NCI-H82 treated with DMSO at 0.1 percent for 48 hours (cell line): ENCODE measurements at regions not wholly inside any gene's neighbourhood (a gene's known extent, or its start where the extent isn't known, plus 50 kb on each side); places are given as distances from the start of the nearest gene placed in this dataset.
A peak's percentile ranks its signal among the peaks of the same experiment; 100 is the strongest.

Experiments used
- DNase-seq: peaks from one replicate; lab custom pipeline; 2025; ENCODE audit not compliant: unreplicated experiment; lab: John Stamatoyannopoulos, UW

- DNase-seq: no peak
Measured at GRCh38 chr20:58092353-58092752, 136.1 kb downstream of the ANKRD60 start.

- no peak for DNase-seq
Measured at GRCh38 chr20:58091810-58092209, 136.6 kb downstream of the ANKRD60 start.

- DNase-seq: no peak
Measured at GRCh38 chr20:58090161-58090560, 138.3 kb downstream of the ANKRD60 start.

GRCh38 chr20:58088625-58089024, 139.8 kb downstream of the ANKRD60 start:
- no peak for DNase-seq

- DNase-seq: no peak
Measured at GRCh38 chr20:58088105-58088504, 140.3 kb downstream of the ANKRD60 start.

DNA sequence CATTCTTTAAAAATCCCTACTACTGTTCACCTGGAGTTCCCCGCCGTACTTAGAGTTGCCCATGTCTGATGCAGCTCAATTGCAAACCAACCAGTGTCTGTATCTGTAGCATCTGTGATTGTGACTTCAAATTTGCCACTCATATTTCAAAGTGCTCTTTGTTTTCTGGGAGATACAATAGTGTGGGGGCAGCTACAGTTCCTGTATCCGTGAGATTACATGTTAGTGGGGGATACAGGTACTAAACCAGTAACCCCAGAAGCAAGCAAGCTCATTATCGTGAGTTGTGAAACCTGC, 140.9 kb downstream of the ANKRD60 start:
- no peak for DNase-seq

DNA sequence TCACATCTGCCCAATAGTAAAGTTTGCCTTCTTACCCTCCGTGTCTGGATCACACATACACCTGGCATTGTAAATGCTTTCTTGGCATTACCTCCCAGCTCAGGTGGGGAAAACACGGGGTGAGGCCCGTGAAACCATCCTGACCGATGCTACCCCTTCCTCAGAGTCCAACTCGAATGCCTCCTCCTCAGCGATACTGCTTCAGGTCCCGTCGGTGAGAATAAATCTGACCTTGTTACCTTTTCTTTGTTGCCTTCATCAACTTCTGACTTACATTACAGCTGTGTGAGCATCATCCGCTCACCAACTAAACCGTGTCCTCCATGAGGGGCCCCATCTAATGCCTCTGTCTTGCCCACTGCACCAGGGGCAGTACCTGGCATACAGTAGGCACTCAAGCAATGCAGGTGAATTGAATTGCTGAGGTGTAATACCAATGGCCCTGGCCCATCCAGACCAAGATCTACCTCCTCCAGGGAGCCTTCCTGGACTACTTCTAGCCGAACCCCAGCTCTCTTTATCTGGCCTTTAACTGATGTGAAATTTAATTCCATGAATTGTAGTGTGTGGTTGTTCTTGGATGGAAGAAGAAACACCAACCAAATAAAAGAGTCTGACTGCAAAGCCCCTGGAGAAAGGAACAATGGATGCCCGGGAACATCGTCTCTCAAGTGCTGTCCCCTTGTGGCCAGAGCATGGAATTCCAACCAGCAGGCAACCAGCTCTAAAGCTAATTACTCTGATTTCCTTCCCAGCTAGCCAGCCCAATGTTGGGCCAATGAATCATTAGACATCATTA, 141.5 kb downstream of the ANKRD60 start:
- peak; percentile 57 for DNase-seq

DNA sequence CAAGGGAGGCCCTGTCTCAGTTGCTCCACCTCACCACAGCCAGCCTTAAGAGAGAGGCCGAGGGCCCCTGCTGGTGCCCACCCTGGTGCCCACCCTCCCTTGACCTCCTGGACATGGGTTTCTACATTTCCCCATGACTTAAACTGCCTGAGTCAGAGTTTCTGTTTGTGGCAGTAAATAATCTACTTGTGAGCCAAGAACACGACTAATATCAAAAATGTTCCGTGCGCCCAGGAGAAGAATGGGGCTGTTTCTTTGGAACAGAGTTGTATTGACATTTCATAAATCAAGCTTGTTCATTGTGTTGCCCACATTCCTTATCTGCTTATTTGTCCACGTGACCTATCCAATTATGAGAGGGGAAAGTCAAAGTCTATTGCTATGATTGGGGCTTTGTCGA, 143.5 kb downstream of the ANKRD60 start:
- no peak for DNase-seq

GRCh38 chr20:58084566-58084965, 143.9 kb downstream of the ANKRD60 start:
- DNase-seq: no peak

DNA sequence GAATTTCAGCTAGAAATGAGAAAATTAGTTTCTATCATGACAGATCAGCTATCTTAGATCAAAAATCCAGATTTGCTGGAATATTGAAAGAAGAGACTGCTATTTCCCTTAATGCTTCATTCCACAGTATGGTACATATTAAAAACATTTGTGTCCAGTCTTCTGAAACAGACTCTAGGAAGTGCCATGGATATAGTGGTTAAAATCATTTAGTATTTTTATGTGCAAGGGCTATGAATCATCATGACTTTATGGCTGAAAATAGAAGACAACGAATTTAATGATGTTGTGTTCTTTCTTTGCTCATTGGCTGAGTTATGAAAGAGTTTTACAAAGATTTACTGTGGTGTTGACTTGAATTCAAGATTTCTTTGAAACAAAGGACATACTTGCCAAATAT, 146.6 kb downstream of the ANKRD60 start:
- DNase-seq: no peak

DNA sequence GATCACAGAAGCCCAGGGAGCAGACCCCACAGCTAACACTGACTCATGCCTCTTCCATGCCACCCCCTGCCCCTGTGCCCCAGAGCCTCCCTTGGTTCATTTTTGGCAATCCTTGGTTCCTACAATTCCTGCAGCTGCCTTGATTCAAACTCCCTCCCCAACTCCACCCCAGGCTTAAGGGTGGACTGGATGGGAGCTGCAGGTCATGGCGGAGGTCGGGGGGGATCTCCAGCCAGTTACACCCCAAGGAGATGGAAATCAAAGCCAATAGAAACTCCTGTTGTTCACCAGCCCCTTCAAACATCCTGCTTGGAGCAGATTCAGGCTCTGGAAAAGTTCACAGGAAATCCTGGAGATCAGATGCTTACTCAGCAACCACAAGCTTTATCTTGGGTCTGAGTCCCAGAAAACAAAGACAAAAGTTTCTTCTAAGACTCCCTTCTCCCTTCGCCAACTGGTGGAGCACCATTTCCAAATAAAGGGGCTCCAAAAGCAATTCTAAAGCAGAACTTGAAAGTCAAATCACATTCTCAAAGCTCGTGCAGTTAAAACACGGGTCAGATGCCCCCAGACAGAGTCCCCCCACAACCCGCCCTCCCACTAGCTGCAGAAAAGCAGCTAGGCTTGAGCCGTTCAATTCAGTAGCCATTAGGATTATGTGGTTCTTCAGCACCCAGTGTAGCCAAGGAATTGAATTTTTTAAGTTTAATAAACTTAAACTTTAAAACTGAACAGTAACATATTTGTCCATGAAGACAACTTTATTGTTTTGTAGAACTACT, 149.5 kb downstream of the ANKRD60 start:
- DNase-seq: no peak

DNA sequence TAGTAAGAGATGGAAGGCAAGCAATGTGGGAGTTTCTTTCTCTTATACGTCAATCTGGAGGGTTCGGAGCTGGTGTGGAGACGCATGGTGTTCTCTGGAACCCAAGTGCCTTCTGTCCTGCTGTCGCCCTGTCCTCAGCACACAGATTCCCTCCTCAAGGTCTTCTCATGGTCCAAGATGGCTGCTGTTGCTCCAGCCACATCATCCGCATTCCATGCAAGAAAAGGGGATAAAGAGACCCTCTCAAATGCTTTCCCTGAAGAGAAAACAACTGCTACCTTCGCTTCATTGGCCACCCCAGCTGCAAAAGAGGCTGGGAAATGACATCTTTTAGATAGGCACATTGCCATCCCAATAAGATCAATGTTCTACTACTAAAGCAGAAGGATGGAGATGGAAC, 151.2 kb downstream of the ANKRD60 start:
- DNase-seq: no peak

DNA sequence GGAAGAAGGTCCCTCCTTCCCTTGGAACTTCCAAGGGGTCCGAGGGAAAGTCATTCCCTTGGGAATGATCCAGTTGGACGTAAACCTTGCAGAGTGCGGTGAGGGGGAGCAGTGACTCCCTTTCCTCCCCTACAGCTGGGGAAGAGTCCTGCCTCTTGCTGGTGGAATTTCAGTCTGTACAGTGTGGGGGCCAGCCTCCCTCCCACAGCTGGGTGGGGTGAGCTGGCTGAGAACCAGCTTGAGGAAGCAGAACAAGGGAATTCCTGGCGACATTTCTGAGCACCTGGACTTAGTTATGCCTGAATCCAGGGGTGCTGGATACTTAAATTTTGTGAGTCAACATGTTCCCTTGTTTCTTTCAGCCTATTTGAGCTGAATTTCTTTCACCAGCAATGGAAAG, 152.0 kb downstream of the ANKRD60 start:
- no peak for DNase-seq

- no peak for DNase-seq
Measured at GRCh38 chr20:58075586-58076345, 152.7 kb downstream of the ANKRD60 start.

GRCh38 chr20:58073945-58074856, 154.3 kb downstream of the ANKRD60 start:
- DNase-seq: no peak

DNA sequence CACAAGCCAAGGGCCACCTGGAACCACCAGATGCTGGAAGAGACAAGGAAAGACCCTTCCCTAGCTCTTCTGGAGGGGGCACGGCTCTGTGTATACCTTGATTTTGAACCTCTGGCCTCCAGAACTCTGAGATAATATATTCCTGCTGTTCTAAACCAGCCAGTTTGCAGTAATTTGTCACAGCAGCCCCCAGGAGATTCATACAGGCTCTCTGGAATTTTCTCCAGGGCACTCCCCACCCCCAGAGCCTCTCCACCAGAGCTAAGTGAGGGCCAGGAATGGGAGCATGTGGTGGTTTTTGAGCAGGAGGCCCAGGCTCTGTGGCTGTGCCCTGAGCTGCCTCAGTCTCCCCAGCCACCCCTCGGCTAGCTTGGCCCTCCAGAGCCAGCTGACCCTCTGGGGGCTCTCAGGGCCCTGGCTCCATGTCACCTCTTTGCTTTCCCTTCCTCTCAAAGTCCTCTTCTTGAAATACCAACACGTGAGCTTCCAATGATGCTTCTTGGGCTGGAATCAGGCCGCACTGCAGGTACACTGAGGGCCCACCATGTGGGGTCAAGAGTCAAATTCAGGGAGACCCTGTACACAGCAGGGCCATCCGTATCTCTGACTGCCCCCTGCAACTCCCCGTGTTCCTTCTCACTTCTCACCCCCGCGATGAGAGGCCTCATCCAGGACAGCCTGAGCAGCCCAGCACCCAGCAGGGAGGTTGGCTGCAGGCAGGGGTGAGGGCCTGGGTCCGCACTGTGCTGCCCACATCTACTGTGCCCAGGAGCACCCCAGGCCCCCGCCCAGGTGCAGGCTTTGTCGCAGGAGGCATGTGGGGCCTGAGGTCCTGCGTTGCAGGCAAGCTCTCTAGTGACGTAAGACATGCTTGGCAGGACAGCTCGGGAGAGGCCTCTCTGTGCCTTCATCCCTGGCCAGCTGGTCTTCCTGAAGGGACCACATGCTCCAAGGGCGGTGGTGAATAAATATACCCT, 155.5 kb downstream of the ANKRD60 start:
- no peak for DNase-seq

- DNase-seq: no peak
Measured at GRCh38 chr20:58071991-58072390, 156.5 kb downstream of the ANKRD60 start.

DNA sequence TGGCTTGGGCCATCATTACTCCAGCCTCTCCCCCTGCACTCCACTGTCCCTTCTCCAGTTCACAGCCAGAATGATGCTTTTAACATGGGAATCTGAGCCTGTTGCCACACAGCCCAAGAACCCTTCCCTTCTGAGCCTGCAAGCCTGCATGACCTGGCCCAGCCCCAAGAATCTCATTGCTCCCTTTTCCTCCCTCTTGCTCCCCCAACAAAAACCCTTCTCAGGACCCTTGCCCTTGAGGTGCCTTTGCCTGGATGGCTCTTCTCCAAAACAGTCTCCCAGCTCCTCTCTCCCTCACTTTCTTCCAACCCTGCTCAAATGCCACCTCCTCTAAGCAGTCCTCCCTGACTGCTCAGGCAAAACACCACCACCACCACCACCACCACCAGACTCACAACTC, 157.2 kb downstream of the ANKRD60 start:
- no peak for DNase-seq

DNA sequence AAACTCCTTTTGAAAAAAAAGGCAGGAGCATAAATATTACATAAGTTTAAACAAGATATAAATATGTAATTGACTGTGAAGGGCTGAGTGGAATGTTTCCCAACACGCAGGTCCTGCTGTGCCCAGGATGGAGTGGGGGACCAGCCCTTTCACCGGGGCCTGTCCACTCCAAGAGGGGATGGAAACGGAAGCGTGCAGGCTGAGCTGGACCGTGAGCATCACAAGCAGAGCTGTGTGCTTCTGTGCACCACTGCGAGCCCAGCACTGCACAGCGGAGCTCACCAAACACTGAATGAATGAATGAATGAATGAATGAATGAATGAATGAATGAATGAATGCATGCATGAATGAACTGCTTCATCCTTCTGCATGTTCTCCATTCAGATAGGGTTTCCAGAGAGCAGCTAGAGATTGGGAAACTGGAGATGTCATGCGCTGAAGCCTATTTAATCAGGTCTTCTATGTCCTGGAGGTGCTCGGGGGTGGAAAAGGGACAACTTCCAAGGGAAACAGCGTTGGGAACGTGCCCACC, 157.7 kb downstream of the ANKRD60 start:
- no peak for DNase-seq
